Right atrium auricular region (tissue), 2 donors: ENCODE measurements at regions not wholly inside any gene's neighbourhood (a gene's known extent, or its start where the extent isn't known, plus 50 kb on each side); places are given as distances from the start of the nearest gene placed in this dataset.

Source experiments
- DNase-seq: peaks from one replicate; pipeline ENCODE4 v3.0.0-alpha.2; 2019; ENCODE audit warnings: low spot score
- H3K27ac ChIP-seq, 2 donors: fragments of 200-600 bp; sonication (generic); 1 replicate in 1 of 2; 2 replicates in 1 of 2; pipeline ENCODE4 v1.5.1; 2016 to 2019
- H3K27me3 ChIP-seq, 2 donors: fragments of 200-600 bp; sonication (generic); one replicate each; pipeline versions ENCODE4 v1.5.1 to v1.6.0; 2017 to 2019
- H3K36me3 ChIP-seq: fragments of 200-600 bp; sonication (generic); one replicate; pipeline ENCODE4 v1.5.1; 2016
- H3K4me1 ChIP-seq, 2 donors: fragments of 200-600 bp; sonication (generic); one replicate each; pipeline versions ENCODE4 v1.5.1 to v1.6.0; 2017 to 2019
- H3K4me3 ChIP-seq, 2 donors: fragments of 200-600 bp; sonication (generic); 1 replicate in 1 of 2; 2 replicates in 1 of 2; pipeline ENCODE4 v1.5.1; 2017 to 2019; ENCODE audit warnings: mild to moderate bottlenecking in 1 of 2, moderate library complexity in 1 of 2
- H3K9me3 ChIP-seq, 2 donors: fragments of 200-600 bp; sonication (generic); one replicate each; pipeline ENCODE4 v1.5.1; 2019
- TF ChIP-seq, protein P1 (sequence below), 2 donors: fragments of 200-600 bp; sonication (generic); IDR thresholded peaks; one replicate each; pipeline ENCODE4 v1.5.1; 2019; ENCODE audit warnings: antibody characterized with exemption in 2 of 2

DNA sequence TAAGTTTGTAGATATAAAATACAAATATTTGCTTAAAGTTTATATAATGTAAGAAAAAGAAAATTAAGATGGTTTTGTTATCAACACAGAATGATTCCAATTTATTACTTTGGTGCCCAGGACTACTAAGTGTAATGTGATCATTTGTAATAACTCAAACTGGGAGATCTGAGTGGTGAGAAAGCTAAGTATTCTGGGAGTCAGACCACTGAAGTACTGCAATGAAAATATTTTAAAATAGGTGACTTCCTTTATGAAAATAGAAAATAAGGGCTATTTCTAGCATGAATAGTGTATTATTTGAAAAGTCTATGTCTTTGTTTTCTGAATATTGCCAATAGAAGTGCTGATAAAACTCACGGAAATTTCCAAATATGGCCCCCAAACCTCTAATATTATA lies 305.6 kb upstream of the MAN1A1 start:
- Histone ChIP-seq H3K4me1 (no peaks in the 10 kb centered on the region), H3K36me3 (no peaks in the 10 kb centered on the region), H3K9me3 (no peaks in the 10 kb centered on the region), H3K27ac (no peak overlapping the region), H3K4me3 (no peak overlapping the region), H3K27me3 (no peaks in the 10 kb centered on the region)
- no peak for DNase-seq
- TF ChIP-seq, protein P1, sequence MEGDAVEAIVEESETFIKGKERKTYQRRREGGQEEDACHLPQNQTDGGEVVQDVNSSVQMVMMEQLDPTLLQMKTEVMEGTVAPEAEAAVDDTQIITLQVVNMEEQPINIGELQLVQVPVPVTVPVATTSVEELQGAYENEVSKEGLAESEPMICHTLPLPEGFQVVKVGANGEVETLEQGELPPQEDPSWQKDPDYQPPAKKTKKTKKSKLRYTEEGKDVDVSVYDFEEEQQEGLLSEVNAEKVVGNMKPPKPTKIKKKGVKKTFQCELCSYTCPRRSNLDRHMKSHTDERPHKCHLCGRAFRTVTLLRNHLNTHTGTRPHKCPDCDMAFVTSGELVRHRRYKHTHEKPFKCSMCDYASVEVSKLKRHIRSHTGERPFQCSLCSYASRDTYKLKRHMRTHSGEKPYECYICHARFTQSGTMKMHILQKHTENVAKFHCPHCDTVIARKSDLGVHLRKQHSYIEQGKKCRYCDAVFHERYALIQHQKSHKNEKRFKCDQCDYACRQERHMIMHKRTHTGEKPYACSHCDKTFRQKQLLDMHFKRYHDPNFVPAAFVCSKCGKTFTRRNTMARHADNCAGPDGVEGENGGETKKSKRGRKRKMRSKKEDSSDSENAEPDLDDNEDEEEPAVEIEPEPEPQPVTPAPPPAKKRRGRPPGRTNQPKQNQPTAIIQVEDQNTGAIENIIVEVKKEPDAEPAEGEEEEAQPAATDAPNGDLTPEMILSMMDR (IDR thresholded peaks at IDR 0.05) = no peak

DNA sequence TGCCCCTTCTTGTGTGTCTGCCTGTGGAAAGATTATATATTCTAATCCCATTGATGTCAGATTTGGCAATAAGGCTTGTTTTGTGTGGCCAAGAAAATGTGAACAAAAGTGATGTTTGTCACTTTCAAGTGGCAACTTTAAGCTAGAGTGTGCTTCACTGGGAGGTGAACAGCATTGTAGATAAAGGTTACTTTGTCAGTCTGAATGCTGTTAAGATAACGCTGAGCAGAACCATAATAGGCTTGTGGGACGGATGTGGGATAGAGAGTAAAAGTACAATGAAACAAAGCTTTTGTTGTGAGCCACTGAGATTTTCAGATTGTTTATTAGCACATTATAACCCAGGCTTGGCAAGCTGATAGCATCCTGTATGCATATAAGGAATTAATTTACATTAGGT lies 303.8 kb upstream of the MAN1A1 start:
- DNase-seq = no peak
- no peaks in the 10 kb centered on the region for H3K9me3 ChIP-seq
- H3K27ac ChIP-seq = no peak overlapping the region
- H3K4me1 ChIP-seq = no peaks in the 10 kb centered on the region
- H3K27me3 ChIP-seq = no peaks in the 10 kb centered on the region
- no peak overlapping the region for H3K4me3 ChIP-seq
- H3K36me3 ChIP-seq = no peaks in the 10 kb centered on the region
- TF ChIP-seq, protein P1 (IDR thresholded peaks at IDR 0.05) = no peak

- Histone ChIP-seq H3K27ac (no peak overlapping the region), H3K27me3 (no peaks in the 10 kb centered on the region), H3K9me3 (no peaks in the 10 kb centered on the region), H3K36me3 (no peaks in the 10 kb centered on the region), H3K4me1 (no peaks in the 10 kb centered on the region), H3K4me3 (no peak overlapping the region)
- DNase-seq = no peak
- TF ChIP-seq, protein P1 (IDR thresholded peaks at IDR 0.05) = no peak
Observed at GRCh38 chr6:119649531-119649930, 300.0 kb upstream of the MAN1A1 start.

DNA sequence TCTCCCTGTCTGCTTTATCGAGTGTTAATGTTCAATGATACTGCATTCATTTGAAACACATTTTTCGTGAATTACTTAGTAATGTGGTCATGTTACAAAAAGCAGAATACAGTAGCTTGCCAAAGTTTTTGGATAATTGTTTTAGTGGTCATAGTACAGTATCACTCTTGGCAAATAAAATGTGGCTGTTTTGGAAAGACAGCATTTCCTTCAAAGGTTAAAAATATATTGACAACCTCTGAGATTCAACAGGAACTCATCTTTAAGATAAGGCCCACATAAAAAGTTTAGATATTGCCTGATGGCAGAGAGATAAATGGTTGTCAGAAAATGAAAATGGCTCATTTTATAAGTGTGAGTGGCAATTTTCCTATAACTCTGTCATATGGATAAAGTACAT lies 297.7 kb upstream of the MAN1A1 start:
- Histone ChIP-seq H3K36me3 (no peaks in the 10 kb centered on the region), H3K4me1 (no peaks in the 10 kb centered on the region), H3K27me3 (no peaks in the 10 kb centered on the region), H3K9me3 (no peaks in the 10 kb centered on the region), H3K27ac (no peak overlapping the region), H3K4me3 (no peak overlapping the region)
- no peak for DNase-seq
- TF ChIP-seq, protein P1 (IDR thresholded peaks at IDR 0.05) = no peak

GRCh38 chr6:119643876-119644275 lies 294.3 kb upstream of the MAN1A1 start:
- Histone ChIP-seq H3K27ac (no peak overlapping the region), H3K4me1 (no peaks in the 10 kb centered on the region), H3K27me3 (no peaks in the 10 kb centered on the region), H3K36me3 (no peaks in the 10 kb centered on the region), H3K9me3 (no peaks in the 10 kb centered on the region), H3K4me3 (no peak overlapping the region)
- TF ChIP-seq, protein P1 (IDR thresholded peaks at IDR 0.05) = no peak
- no peak for DNase-seq

GRCh38 chr6:119637768-119638167 lies 288.2 kb upstream of the MAN1A1 start:
- no peak overlapping the region for H3K4me3 ChIP-seq
- peaks cover 0 to 4% of the 10 kb centered on the region in 2 donors for H3K9me3 ChIP-seq
- no peaks in the 10 kb centered on the region for H3K36me3 ChIP-seq
- H3K27me3 ChIP-seq = no peaks in the 10 kb centered on the region
- no peaks in the 10 kb centered on the region for H3K4me1 ChIP-seq
- TF ChIP-seq, protein P1 (IDR thresholded peaks at IDR 0.05) = no peak
- DNase-seq = no peak
- H3K27ac ChIP-seq = no peak overlapping the region
